Ovary (tissue), 7 donors: ENCODE measurements at regions not wholly inside any gene's neighbourhood (a gene's known extent, or its start where the extent isn't known, plus 50 kb on each side); places are given as distances from the start of the nearest gene placed in this dataset.

ENCODE experiments used
- DNase-seq, 5 donors: peaks; one replicate each; pipeline ENCODE4 v3.0.0-alpha.2; 2019 to 2020
- H3K27ac ChIP-seq, 2 donors: fragments of 200-600 bp; one replicate each; pipeline versions ENCODE4 v1.5.1 to v1.8.0; 2019 to 2022
- H3K27me3 ChIP-seq: fragments of 200-600 bp; one replicate; pipeline ENCODE4 v1.8.0; 2022
- H3K36me3 ChIP-seq: fragments of 200-600 bp; sonication (generic); one replicate; pipeline ENCODE4 v1.5.1; 2019
- H3K4me1 ChIP-seq: one replicate; pipeline ENCODE4 v1.8.1; 2013; ENCODE audit warnings: mild to moderate bottlenecking, moderate library complexity; ENCODE audit not compliant: insufficient read depth
- H3K4me3 ChIP-seq: fragments of 200-600 bp; sonication (generic); one replicate; pipeline ENCODE4 v1.5.1; 2017
- H3K9me3 ChIP-seq, 2 donors: fragments of 200-600 bp in 1 of 2; sonication (generic) in 1 of 2; one replicate each; pipeline versions ENCODE4 v1.5.1 to v1.8.1; 2013 to 2019; ENCODE audit warnings: mild to moderate bottlenecking in 1 of 2, moderate library complexity in 1 of 2
- CTCF ChIP-seq, 3 donors: fragments of 450-650 bp in 2 of 3; fragments of 200-600 bp in 1 of 3; IDR thresholded peaks; one replicate each; pipeline versions ENCODE4 v1.5.1 to v1.8.0; 2016 to 2022; ENCODE audit warnings: antibody characterized with exemption in 3 of 3, mild to moderate bottlenecking in 1 of 3
- EP300 ChIP-seq: sonication (generic); formaldehyde crosslinking; IDR thresholded peaks from one replicate; pipeline ENCODE4 v1.6.1; 2017; ENCODE audit warnings: antibody characterized with exemption
- POLR2A ChIP-seq: fragments of 450-650 bp; IDR thresholded peaks from one replicate; pipeline ENCODE4 v1.6.1; 2017; ENCODE audit warnings: antibody characterized with exemption, mild to moderate bottlenecking, moderate library complexity
- whole genome bisulfite sequencing, 3 donors: extraction: QIAGEN DNeasy Blood & Tissue Kit in 1 of 3; methylation state at CpG; one replicate each; pipeline versions ENCODE4 v1.1.5 to v1.1.7; 2013 to 2017; 5-methylcytosine and 5-hydroxymethylcytosine counted together
- intact Hi-C, 4 donors: fragments of 100-400 bp; cut with DNase I; formaldehyde crosslinking; loops; one replicate each; pipeline versions ENCODE4 v1.11.0 to v1.15.1; 2022 to 2023
- donor health status: DM: no; HTN: no; CAD: no; lungs with moderate emphysema.
- donor health status: DM: no; HTN: no; CAD: no.
- donor health status: Bipolar disorder and iron deficiency.
- donor health status: DM: no; HTN: no; CAD: no.
- donor health status: DM: yes; HTN: yes; CAD: no.

- DNase-seq, result no peak
- Histone ChIP-seq H3K36me3 (no peaks in the 10 kb centered on the region), H3K4me1 (no peaks in the 10 kb centered on the region), H3K27me3 (no peaks in the 10 kb centered on the region), H3K9me3 (no peaks in the 10 kb centered on the region), H3K27ac (no peak overlapping the region), H3K4me3 (no peak overlapping the region)
- intact Hi-C loops, result no loop called here
- WGBS, 3 donors, result 85 to 89% (median 87%) methylated on average over 11 of the region's 11 CpGs
- TF ChIP-seq CTCF (IDR thresholded peaks at IDR 0.05), result no peak
- TF ChIP-seq EP300, result no peak
- TF ChIP-seq POLR2A, result no peak
Measured at GRCh38 chr6:37580176-37580955, 80.7 kb upstream of the CCDC167 start.

GRCh38 chr6:37579444-37580067 is 79.9 kb upstream of the CCDC167 start:
- 30 to 38% (median 33%) methylated on average over 7 of the region's 7 CpGs for WGBS, 3 donors
- no peak for DNase-seq
- Histone ChIP-seq H3K27ac (no peak overlapping the region), H3K9me3 (no peaks in the 10 kb centered on the region), H3K36me3 (no peaks in the 10 kb centered on the region), H3K4me1 (no peaks in the 10 kb centered on the region), H3K27me3 (no peaks in the 10 kb centered on the region), H3K4me3 (no peak overlapping the region)
- TF ChIP-seq CTCF (IDR thresholded peaks at IDR 0.05) (no peak), POLR2A (no peak)
- intact Hi-C loops, result no loop called here

GRCh38 chr6:37578104-37578503 is 78.4 kb upstream of the CCDC167 start:
- Histone ChIP-seq H3K4me3 (no peak overlapping the region), H3K27me3 (no peaks in the 10 kb centered on the region), H3K4me1 (no peaks in the 10 kb centered on the region), H3K36me3 (no peaks in the 10 kb centered on the region), H3K27ac (no peak overlapping the region), H3K9me3 (no peaks in the 10 kb centered on the region)
- no peak for DNase-seq
- intact Hi-C loops, result no loop called here
- 80 to 84% (median 80%) methylated on average over 12 of the region's 12 CpGs for WGBS, 3 donors
- TF ChIP-seq POLR2A (no peak), CTCF (IDR thresholded peaks at IDR 0.05) (no peak), EP300 (no peak)

GRCh38 chr6:37576336-37576737 is 76.6 kb upstream of the CCDC167 start:
- 80 to 84% (median 80%) methylated on average over 7 of the region's 7 CpGs for WGBS, 3 donors
- Histone ChIP-seq H3K27me3 (no peaks in the 10 kb centered on the region), H3K27ac (no peak overlapping the region), H3K36me3 (no peaks in the 10 kb centered on the region), H3K4me3 (no peak overlapping the region), H3K9me3 (no peaks in the 10 kb centered on the region), H3K4me1 (no peaks in the 10 kb centered on the region)
- DNase-seq, result no peak
- no peak for TF ChIP-seq POLR2A
- intact Hi-C loops, result no loop called here

- Histone ChIP-seq H3K9me3 (no peaks in the 10 kb centered on the region), H3K27me3 (no peaks in the 10 kb centered on the region), H3K4me1 (no peaks in the 10 kb centered on the region), H3K4me3 (no peak overlapping the region), H3K27ac (no peak overlapping the region), H3K36me3 (no peaks in the 10 kb centered on the region)
- no peak for TF ChIP-seq EP300
- TF ChIP-seq CTCF (IDR thresholded peaks at IDR 0.05), result no peak
- TF ChIP-seq POLR2A, result no peak
- 74 to 85% (median 81%) methylated on average over 4 of the region's 4 CpGs for WGBS, 3 donors
- no peak for DNase-seq
- intact Hi-C loops, result no loop called here
Measured at GRCh38 chr6:37575221-37575620, 75.5 kb upstream of the CCDC167 start.
